H9 (cell line): ENCODE measurements at regions not wholly inside any gene's neighbourhood (a gene's known extent, or its start where the extent isn't known, plus 50 kb on each side); places are given as distances from the start of the nearest gene placed in this dataset.

Experiments used
- DNase-seq: peaks from one replicate; pipeline ENCODE4 v3.0.0-alpha.2; 2017
- H2AFZ ChIP-seq: one replicate; pipeline ENCODE4 v1.6.1; 2013; ENCODE audit warnings: mild to moderate bottlenecking, low read length, control low read depth, moderate library complexity
- H2AK5ac ChIP-seq: 2 replicates; pipeline ENCODE4 v1.6.1; 2013; ENCODE audit warnings: low read length, control low read depth, mixed read lengths; ENCODE audit not compliant: insufficient read length
- H2BK120ac ChIP-seq: one replicate; pipeline ENCODE4 v1.6.1; 2013; ENCODE audit warnings: low read depth, mild to moderate bottlenecking, low read length, control low read depth, inconsistent platforms; ENCODE audit not compliant: poor library complexity, severe bottlenecking
- H2BK12ac ChIP-seq: 2 replicates; pipeline ENCODE4 v1.6.1; 2013; ENCODE audit warnings: low read length, control low read depth, mixed read lengths, low read depth; ENCODE audit not compliant: insufficient read length
- H2BK15ac ChIP-seq: 2 replicates; pipeline ENCODE4 v1.6.1; 2013; ENCODE audit warnings: low read depth, low read length, control low read depth
- H2BK20ac ChIP-seq: one replicate; pipeline ENCODE4 v1.6.1; 2013; ENCODE audit warnings: low read depth, mild to moderate bottlenecking, low read length, control low read depth, inconsistent platforms; ENCODE audit not compliant: poor library complexity, severe bottlenecking
- H2BK5ac ChIP-seq: 2 replicates; pipeline ENCODE4 v1.6.1; 2013; ENCODE audit warnings: low read length, control low read depth, mixed read lengths; ENCODE audit not compliant: insufficient read length
- H3K14ac ChIP-seq: 2 replicates; pipeline ENCODE4 v1.6.1; 2013; ENCODE audit warnings: low read length, control low read depth; ENCODE audit not compliant: insufficient read depth
- H3K18ac ChIP-seq: 2 replicates; pipeline ENCODE4 v1.6.1; 2013; ENCODE audit warnings: low read depth, mild to moderate bottlenecking, mixed read lengths, low read length, control low read depth; ENCODE audit not compliant: insufficient read length
- H3K23ac ChIP-seq: 2 replicates; pipeline ENCODE4 v1.6.1; 2013; ENCODE audit warnings: low read length, control low read depth, mixed read lengths, low read depth; ENCODE audit not compliant: insufficient read length
- H3K23me2 ChIP-seq: 2 replicates; pipeline ENCODE4 v1.6.1; 2013; ENCODE audit warnings: low read depth, mild to moderate bottlenecking, mixed read lengths, low read length, control low read depth; ENCODE audit not compliant: insufficient read length, poor library complexity, severe bottlenecking
- H3K27ac ChIP-seq: 2 replicates; pipeline ENCODE4 v1.5.1; 2013; ENCODE audit warnings: low read length, control low read depth, mixed read lengths, low read depth; ENCODE audit not compliant: insufficient read length
- H3K27me3 ChIP-seq: 2 replicates; pipeline ENCODE4 v1.6.1; 2013; ENCODE audit warnings: low read length, control low read depth, inconsistent platforms; ENCODE audit not compliant: insufficient read depth
- H3K4ac ChIP-seq: 2 replicates; pipeline ENCODE4 v1.6.1; 2013; ENCODE audit warnings: low read depth, mild to moderate bottlenecking, control low read depth, inconsistent platforms, low read length, moderate library complexity
- H3K4me1 ChIP-seq: 2 replicates; pipeline ENCODE4 v1.6.1; 2013; ENCODE audit warnings: low read length, control low read depth, inconsistent platforms; ENCODE audit not compliant: insufficient read depth
- H3K4me2 ChIP-seq: 2 replicates; pipeline ENCODE4 v1.6.1; 2013; ENCODE audit warnings: low read length, control low read depth, mixed read lengths; ENCODE audit not compliant: insufficient read length, insufficient read depth
- H3K56ac ChIP-seq: 2 replicates; pipeline ENCODE4 v1.6.1; 2013; ENCODE audit warnings: low read depth, mild to moderate bottlenecking, mixed read lengths, low read length, control low read depth; ENCODE audit not compliant: insufficient read length
- H3K79me1 ChIP-seq: 2 replicates; pipeline ENCODE4 v1.6.1; 2013; ENCODE audit warnings: low read depth, mild to moderate bottlenecking, moderate library complexity, low read length, control low read depth, inconsistent platforms; ENCODE audit not compliant: insufficient read depth, poor library complexity, severe bottlenecking
- H3K79me2 ChIP-seq: 2 replicates; pipeline ENCODE4 v1.6.1; 2013; ENCODE audit warnings: low read length, control low read depth, inconsistent platforms; ENCODE audit not compliant: insufficient read depth
- H3K9ac ChIP-seq: 2 replicates; pipeline ENCODE4 v1.6.1; 2013; ENCODE audit warnings: low read length, control low read depth, mixed read lengths; ENCODE audit not compliant: insufficient read length; ENCODE audit errors: extremely low read depth
- H3K9me3 ChIP-seq: one replicate; pipeline ENCODE4 v1.6.1; 2013; ENCODE audit warnings: low read depth, low read length, inconsistent platforms; ENCODE audit not compliant: control insufficient read depth
- H3T11ph ChIP-seq: one replicate; pipeline ENCODE4 v1.6.1; 2013; ENCODE audit warnings: mild to moderate bottlenecking, low read length, control low read depth, inconsistent platforms
- H4K20me1 ChIP-seq: one replicate; pipeline ENCODE4 v1.6.1; 2013; ENCODE audit not compliant: control insufficient read depth, insufficient read length, insufficient read depth
- H4K5ac ChIP-seq: 2 replicates; pipeline ENCODE4 v1.6.1; 2013; ENCODE audit warnings: low read depth, mild to moderate bottlenecking, mixed read lengths, low read length, control low read depth; ENCODE audit not compliant: insufficient read length
- H4K8ac ChIP-seq: replicated peaks from 2 replicates; pipeline ENCODE4 v1.6.1; 2013; ENCODE audit warnings: low read length, control low read depth, mixed read lengths, low read depth; ENCODE audit not compliant: insufficient read length
- H4K91ac ChIP-seq: 2 replicates; pipeline ENCODE4 v1.6.1; 2013; ENCODE audit warnings: low read depth, mild to moderate bottlenecking, moderate library complexity, mixed read lengths, low read length, control low read depth; ENCODE audit not compliant: insufficient read length
- H3K27ac Mint-ChIP-seq, 3 experiments: 2 replicates in 2 of 3; 3 replicates in 1 of 3; pipeline ENCODE4 v1.8.0; 2020 to 2021; ENCODE audit warnings: mixed read lengths in 3 of 3, mild to moderate bottlenecking in 1 of 3, moderate library complexity in 1 of 3
- H3K27me3 Mint-ChIP-seq: 2 replicates; pipeline ENCODE4 v1.8.0; 2021; ENCODE audit warnings: low read depth, mild to moderate bottlenecking, moderate library complexity, mixed read lengths
- H3K36me3 Mint-ChIP-seq, 3 experiments: 2 replicates in 2 of 3; 3 replicates in 1 of 3; pipeline ENCODE4 v1.8.0; 2020 to 2021; ENCODE audit warnings: low read depth in 3 of 3, mixed read lengths in 3 of 3; ENCODE audit not compliant: insufficient read depth in 1 of 3
- H3K4me1 Mint-ChIP-seq, 2 experiments: 2 replicates each; pipeline ENCODE4 v1.8.0; 2020; ENCODE audit warnings: mixed read lengths in 2 of 2
- H3K4me3 Mint-ChIP-seq, 2 experiments: 2 replicates in 1 of 2; 3 replicates in 1 of 2; pipeline ENCODE4 v1.8.0; 2020 to 2021; ENCODE audit warnings: mild to moderate bottlenecking in 2 of 2, mixed read lengths in 2 of 2, moderate library complexity in 1 of 2
- H3K9me3 Mint-ChIP-seq, 2 experiments: 2 replicates in 1 of 2; 3 replicates in 1 of 2; pipeline ENCODE4 v1.8.0; 2020; ENCODE audit warnings: mild to moderate bottlenecking in 2 of 2, mixed read lengths in 2 of 2, moderate library complexity in 1 of 2
- WGBS: extraction: QIAGEN DNeasy Blood & Tissue Kit; methylation state at CpG from one replicate; pipeline ENCODE4 v1.1.7; 2013; ENCODE audit warnings: missing lambda C conversion rate, low lambda C conversion rate, mixed read lengths; ENCODE audit not compliant: insufficient read length; ENCODE audit errors: extremely low coverage; 5-methylcytosine and 5-hydroxymethylcytosine counted together
- TF ChIP-seq, protein P1 (sequence below): fragments of 200-600 bp; sonication (generic); conservative IDR thresholded peaks from 3 replicates; pipeline ENCODE4 v1.8.0; 2021; ENCODE audit warnings: antibody characterized with exemption, mild to moderate bottlenecking

DNA sequence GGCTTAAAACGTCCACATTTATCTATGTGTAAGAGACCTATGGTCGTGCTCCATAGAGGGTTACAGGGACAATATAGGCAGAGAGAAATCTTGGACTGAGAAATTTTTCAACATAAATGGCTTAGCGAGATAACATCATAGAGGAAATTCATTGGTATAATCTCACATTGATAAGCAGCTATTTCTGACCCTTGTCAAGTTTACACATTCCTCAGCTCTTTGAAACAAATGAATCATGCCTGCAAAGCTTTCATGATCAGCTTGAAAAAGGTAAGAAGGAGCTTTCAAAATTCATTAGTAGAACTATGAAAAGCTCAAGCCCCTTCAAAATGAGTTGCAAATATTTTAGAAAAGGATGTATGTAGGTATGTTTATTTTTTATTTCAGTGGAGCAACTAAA, 478.8 kb downstream of the NEBL start:
- Histone ChIP-seq H3K27me3 (no peaks in the 10 kb centered on the region), H3K4ac (no peak overlapping the region), H2BK15ac (no peak overlapping the region), H2BK12ac (no peak overlapping the region), H3K23me2 (no peaks in the 10 kb centered on the region), H2AK5ac (no peak overlapping the region), H3K14ac (no peak overlapping the region), H2BK120ac (no peak overlapping the region), H3T11ph (no peak overlapping the region), H3K4me2 (no peak overlapping the region), H3K79me1 (no peaks in the 10 kb centered on the region), H4K20me1 (no peaks in the 10 kb centered on the region), H3K56ac (no peak overlapping the region), H4K91ac (no peak overlapping the region), H3K23ac (no peak overlapping the region), H2AFZ (no peak overlapping the region), H3K9me3 (no peaks in the 10 kb centered on the region), H3K79me2 (no peaks in the 10 kb centered on the region), H3K4me1 (no peaks in the 10 kb centered on the region), H3K27ac (no peak overlapping the region), H2BK20ac (no peak overlapping the region), H3K9ac (no peak overlapping the region), H4K5ac (no peak overlapping the region), H4K8ac (no peak overlapping the region), H3K18ac (no peak overlapping the region), H2BK5ac (no peak overlapping the region)
- Mint-ChIP-seq H3K4me1 (peaks cover 8 to 9% of the 10 kb centered on the region in 2 experiments), H3K27ac (no peak overlapping the region; a peak in 1 of 7 replicates), H3K4me3 (no peak overlapping the region; a peak in 1 of 5 replicates), H3K36me3 (peaks cover 0 to 5% (median 4%) of the 10 kb centered on the region in 3 experiments; a peak in 5 of 7 replicates), H3K27me3 (no peaks in the 10 kb centered on the region), H3K9me3 (peaks cover 8 to 11% of the 10 kb centered on the region in 2 experiments; a peak in 2 of 5 replicates)
- TF ChIP-seq, protein P1, sequence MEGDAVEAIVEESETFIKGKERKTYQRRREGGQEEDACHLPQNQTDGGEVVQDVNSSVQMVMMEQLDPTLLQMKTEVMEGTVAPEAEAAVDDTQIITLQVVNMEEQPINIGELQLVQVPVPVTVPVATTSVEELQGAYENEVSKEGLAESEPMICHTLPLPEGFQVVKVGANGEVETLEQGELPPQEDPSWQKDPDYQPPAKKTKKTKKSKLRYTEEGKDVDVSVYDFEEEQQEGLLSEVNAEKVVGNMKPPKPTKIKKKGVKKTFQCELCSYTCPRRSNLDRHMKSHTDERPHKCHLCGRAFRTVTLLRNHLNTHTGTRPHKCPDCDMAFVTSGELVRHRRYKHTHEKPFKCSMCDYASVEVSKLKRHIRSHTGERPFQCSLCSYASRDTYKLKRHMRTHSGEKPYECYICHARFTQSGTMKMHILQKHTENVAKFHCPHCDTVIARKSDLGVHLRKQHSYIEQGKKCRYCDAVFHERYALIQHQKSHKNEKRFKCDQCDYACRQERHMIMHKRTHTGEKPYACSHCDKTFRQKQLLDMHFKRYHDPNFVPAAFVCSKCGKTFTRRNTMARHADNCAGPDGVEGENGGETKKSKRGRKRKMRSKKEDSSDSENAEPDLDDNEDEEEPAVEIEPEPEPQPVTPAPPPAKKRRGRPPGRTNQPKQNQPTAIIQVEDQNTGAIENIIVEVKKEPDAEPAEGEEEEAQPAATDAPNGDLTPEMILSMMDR, result no peak
- no peak for DNase-seq
- no CpG with 5 or more reads among the region's 3 CpGs for WGBS
